Activated naive CD8-positive, alpha-beta T cell treated with anti-CD3 and anti-CD28 coated beads, Interleukin-2, amount 50 U/mL, for 16 hours (primary cell): ENCODE measurements at regions not wholly inside any gene's neighbourhood (a gene's known extent, or its start where the extent isn't known, plus 50 kb on each side); places are given as distances from the start of the nearest gene placed in this dataset.

Experiments
- DNase-seq: peaks from one replicate; pipeline ENCODE4 v3.0.0-alpha.2; 2020; ENCODE audit warnings: low read depth, low spot score

GRCh38 chr12:92089559-92089958, 56.1 kb downstream of the BTG1 start:
- no peak for DNase-seq

DNA sequence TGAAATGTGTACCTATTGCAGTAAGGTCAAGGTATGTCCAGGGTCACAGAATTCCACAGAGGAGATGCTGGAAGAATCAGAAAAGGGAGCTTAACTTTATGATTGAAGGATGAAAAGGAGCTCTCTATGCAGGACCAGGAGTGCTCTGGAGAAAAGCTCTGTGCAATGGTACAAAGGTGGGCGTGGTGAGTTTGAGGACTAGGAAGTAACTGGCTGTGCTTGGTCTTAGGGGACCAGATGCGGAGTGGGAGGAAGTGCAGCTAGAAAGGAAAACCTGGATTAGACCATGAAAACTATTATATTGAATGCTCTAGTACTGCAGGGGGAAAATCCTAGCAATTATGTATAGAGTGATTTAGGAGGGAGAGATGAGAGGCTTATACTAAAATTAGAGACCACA, 56.8 kb downstream of the BTG1 start:
- DNase-seq, result no peak

- no peak for DNase-seq
These were observed 60.0 kb downstream of the BTG1 start for GRCh38 chr12:92085736-92086040.

DNA sequence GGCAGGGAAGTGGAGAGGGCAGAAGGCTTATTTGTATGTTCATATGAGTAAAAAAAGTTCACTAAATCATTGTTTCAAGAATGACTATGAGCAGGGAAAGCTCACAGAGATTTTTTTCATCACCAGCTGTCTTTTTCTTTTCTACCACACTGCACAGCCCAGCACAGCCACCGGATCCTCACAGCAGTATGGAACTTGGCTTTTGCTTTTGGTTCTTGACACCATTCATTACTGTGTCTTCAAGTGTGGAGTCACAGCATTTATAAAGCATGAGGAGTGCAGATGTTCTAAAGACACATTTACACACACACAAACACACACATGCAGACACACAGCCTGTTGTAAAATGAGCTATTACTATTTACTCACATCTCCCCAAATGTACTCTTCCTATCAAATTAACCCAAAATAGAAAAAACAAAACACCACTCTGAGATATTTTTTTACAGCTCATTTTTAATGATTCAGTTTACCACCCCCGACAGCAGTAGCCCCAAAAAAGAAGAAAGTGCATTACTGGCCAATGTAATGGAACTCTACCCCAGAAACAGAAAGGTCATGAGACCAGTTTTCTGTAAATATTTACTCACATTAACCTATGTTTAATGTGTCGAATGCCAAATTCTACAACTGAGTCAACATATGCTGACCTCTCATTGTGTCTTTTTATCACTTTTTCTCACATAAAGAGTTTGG, 60.5 kb downstream of the BTG1 start:
- DNase-seq, result no peak

- no peak for DNase-seq
These were observed 64.7 kb downstream of the BTG1 start for GRCh38 chr12:92080911-92081285.

DNA sequence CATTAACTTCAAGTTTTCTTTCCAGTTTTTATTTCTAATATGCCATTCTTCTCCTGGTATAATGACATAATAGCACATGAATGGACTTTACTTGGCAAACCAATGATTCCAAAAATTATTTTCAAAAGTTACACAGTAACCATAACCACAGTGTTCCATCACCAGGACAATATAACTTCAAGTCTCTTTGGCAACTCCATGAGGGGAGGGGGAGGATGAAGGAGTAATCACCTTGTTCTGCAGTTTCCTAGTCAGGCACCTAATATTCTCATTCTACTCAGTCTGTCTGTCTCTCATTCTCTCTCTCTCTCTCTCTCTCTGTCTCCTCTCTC, 66.6 kb downstream of the BTG1 start:
- DNase-seq, result no peak

GRCh38 chr12:92078167-92079053, 67.2 kb downstream of the BTG1 start:
- DNase-seq, result no peak

DNA sequence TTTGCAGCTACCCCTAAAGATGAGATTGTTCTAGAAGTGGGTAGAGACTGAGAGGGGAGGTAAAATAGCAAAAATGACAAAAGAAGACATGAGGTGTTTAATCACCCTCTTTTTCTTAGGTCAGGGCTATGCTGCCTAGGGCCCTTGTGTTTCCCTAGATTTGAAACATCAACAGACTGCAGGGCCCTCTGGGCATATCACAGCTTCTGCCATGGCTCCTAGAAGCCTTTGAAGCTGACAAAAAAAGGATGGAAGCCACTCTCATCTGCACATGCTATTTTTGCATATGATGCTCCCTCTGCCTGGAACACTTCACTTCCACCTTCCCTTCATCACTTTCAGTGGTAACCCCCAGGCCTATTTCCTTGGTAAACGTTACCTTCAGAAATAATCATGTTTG, 68.1 kb downstream of the BTG1 start:
- DNase-seq, result no peak

DNA sequence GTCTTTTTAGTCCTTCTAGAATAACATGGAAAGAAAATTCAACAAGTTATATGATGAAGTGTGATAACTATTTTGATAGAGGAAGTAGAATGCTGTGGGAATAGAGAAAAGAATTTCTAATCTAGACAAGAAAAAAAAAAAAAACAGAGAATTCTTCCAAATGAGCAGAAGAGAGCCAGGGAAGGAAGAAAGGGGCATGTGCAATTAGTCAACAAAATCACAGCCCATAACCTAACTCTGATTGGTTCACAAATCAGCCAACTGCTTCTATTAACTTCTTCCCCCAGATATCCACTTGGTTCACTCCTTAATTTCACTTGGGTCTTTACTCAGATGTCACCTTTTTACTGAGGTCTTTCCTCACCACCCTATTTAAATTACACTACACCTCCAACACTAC, 69.5 kb downstream of the BTG1 start:
- no peak for DNase-seq

GRCh38 chr12:92075425-92075914, 70.2 kb downstream of the BTG1 start:
- DNase-seq, result no peak

- DNase-seq, result no peak
These were observed 70.8 kb downstream of the BTG1 start for GRCh38 chr12:92074889-92075288.

DNA sequence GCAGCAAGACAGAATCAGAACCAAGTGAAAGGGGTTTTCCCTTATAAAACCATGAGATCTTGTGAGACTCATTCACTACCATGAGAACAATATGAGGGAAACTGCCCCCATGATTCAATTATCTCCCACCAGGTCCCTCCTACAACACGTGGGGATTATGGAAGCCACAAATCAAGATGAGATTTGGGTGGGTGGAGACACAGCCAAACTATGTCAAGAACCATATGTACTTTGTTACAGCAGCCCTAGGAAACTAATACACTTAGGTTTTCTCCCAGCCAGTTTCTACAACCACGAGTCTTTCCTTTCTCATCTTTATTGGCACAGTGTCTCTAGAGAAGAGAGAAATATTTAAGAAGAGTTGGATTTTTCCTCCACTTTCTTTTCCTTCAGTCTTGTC, 72.6 kb downstream of the BTG1 start:
- DNase-seq, result no peak

DNA sequence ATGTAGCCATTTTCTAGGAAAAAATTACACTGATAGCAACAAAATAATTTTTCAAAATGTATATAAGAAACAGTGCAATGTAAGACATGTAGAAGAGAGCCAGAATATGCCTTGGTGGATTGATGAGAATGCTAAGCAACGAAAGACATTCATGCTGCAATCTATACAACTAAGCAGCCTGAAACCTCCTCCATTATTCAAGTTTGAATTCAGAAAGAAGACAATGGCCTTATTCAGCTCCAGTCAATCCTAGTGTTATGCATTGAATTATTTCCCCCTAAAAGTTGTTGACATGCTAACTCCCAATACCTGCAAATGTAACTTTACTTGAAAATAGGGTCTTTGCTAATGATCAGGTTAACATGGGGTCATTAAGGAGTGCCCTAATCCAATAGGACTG, 73.5 kb downstream of the BTG1 start:
- no peak for DNase-seq

- no peak for DNase-seq
These were observed 74.7 kb downstream of the BTG1 start for GRCh38 chr12:92070864-92071445.

GRCh38 chr12:92070054-92070863, 75.4 kb downstream of the BTG1 start:
- DNase-seq, result no peak

GRCh38 chr12:92068459-92068858, 77.2 kb downstream of the BTG1 start:
- no peak for DNase-seq

GRCh38 chr12:92065639-92066038, 80.0 kb downstream of the BTG1 start:
- no peak for DNase-seq

GRCh38 chr12:92065018-92065499, 80.6 kb downstream of the BTG1 start:
- no peak for DNase-seq

DNA sequence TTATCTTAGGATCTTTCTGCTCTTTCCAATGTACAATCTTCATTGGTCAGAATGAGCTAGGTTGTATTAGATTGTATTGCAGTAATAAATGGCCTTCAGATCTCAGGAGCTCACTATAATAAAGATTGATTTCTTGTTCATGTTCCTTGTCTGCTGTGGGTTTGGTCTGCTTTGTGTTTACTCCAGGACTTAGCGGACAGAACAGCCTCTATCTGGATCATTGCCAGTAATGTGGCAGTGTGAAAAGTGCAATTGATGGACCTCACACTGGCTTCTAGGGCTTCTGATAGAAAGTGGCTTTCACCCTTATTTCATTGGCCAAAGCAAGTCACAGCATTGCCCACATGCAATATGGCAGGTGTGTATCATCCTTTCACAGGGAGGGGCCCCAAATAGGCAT, 81.2 kb downstream of the BTG1 start:
- no peak for DNase-seq

DNA sequence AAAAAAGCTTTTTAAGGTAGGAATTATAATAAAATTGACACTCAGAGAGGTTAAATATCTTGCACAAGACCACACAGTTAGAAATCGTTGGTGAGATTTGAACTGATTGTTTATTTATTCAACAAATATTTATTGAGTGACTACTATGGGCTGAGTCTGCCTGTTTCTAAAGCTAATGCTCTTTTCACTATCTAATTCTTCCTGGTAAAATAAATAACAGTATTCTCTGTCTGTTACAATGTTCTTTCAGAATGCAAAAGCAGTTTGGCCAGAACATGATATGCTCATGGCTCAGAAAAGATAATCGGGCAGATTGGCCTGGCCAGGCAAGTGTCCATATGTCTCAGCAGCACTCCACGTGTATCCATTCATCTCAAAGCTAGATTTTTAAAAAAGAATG, 82.0 kb downstream of the BTG1 start:
- no peak for DNase-seq

GRCh38 chr12:92062539-92063493, 82.8 kb downstream of the BTG1 start:
- DNase-seq, result no peak
